ENCODE measurements at regions not wholly inside any gene's neighbourhood (a gene's known extent, or its start where the extent isn't known, plus 50 kb on each side); places are given as distances from the start of the nearest gene placed in this dataset.

- WGBS, 2 donors: 88 to 100% methylated on average over 2 of the region's 2 CpGs
- TF ChIP-seq CTCF (IDR thresholded peaks at IDR 0.05) (no peak), POLR2A (IDR thresholded peaks at IDR 0.05) (no peak)
- H3K9me3 ChIP-seq: no peaks in the 10 kb centered on the region
- no peaks in the 10 kb centered on the region for H3K4me1 ChIP-seq
- DNase-seq: no peak
- H3K36me3 ChIP-seq (ENCODE audit: low read depth, missing control alignments): no peaks in the 10 kb centered on the region
- intact Hi-C loops (cut with DNase I; ENCODE audit: low total_unique reads): no loop called here
- no peak overlapping the region for H3K4me3 ChIP-seq
- H3K27me3 ChIP-seq: no peaks in the 10 kb centered on the region
- no peak overlapping the region for H3K27ac ChIP-seq
These were observed 507.4 kb upstream of the JARID2 start for GRCh38 chr6:14738497-14738896.

DNA sequence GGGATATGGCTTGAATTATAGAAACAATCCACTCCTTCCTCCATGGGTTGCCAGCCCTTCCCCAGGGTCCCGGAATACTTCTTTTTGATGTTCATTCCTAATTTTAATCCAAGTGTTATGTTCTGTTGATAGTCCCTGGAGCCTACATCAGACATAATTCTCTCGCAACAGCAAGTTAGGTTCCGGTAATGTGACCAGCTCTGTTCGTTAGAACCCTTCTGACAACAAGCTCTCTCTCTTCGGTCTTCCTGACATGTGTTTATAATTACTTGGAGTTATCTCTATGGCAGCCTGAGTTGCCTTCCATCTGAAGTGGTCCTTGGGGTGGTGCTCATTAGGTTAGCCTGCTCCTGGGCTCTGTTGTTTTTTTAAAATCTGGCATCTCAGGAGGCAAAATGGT, 506.9 kb upstream of the JARID2 start:
- Histone ChIP-seq H3K9me3 (no peaks in the 10 kb centered on the region), H3K36me3 (ENCODE audit: low read depth, missing control alignments) (no peaks in the 10 kb centered on the region), H3K27ac (no peak overlapping the region), H3K27me3 (no peaks in the 10 kb centered on the region), H3K4me1 (no peaks in the 10 kb centered on the region), H3K4me3 (no peak overlapping the region)
- DNase-seq: no peak
- TF ChIP-seq CTCF (IDR thresholded peaks at IDR 0.05) (no peak), POLR2A (IDR thresholded peaks at IDR 0.05) (no peak)
- 80 to 87% methylated on average over 5 of the region's 5 CpGs for WGBS, 2 donors
- intact Hi-C loops (cut with DNase I; ENCODE audit: low total_unique reads): no loop called here

DNA sequence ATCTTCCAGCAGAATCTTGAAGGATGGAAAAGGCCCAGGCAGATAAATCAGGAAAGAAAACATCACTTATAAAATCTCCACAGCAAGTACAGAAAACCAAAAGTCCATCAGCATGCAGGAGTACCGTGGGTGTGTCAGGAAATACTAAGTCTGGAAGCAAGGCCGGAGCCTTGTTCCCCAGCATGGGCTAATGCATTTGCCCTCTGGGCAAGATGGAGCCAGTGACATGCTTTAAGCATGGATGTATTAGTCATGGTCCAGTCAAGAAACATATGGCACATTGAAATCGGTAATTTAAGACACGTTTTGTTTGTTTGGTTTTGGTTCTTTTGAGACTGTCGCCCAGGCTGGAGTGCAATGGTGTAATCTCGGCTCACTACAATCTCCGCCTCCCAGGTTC, 506.0 kb upstream of the JARID2 start:
- Histone ChIP-seq H3K27ac (no peak overlapping the region), H3K27me3 (no peaks in the 10 kb centered on the region), H3K36me3 (ENCODE audit: low read depth, missing control alignments) (no peaks in the 10 kb centered on the region), H3K4me1 (no peaks in the 10 kb centered on the region), H3K4me3 (no peak overlapping the region), H3K9me3 (no peaks in the 10 kb centered on the region)
- 77 to 81% methylated on average over 7 of the region's 7 CpGs for WGBS, 2 donors
- DNase-seq: no peak
- intact Hi-C loops (cut with DNase I; ENCODE audit: low total_unique reads): no loop called here
- no peak for TF ChIP-seq CTCF (IDR thresholded peaks at IDR 0.05)
- TF ChIP-seq POLR2A (IDR thresholded peaks at IDR 0.05): no peak

DNA sequence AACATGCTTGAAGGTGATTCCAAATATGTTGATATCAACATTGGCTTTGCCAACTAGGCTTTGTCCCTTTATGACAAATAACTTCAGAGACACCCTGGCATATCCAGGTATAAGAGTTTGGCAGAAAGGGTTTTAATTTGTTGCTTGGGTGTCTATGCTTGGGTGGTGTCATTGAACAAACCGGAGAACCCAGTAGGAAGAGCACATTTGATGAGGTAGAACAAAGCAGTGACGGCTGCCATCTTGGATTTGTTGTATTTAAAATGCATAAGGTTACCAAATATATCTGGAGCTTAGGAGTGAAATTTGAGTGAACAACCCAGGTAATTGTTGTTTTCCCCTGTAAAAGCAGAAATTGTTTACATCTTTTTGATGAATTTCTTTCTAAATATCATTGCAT, 503.7 kb upstream of the JARID2 start:
- TF ChIP-seq POLR2A (IDR thresholded peaks at IDR 0.05) (no peak), CTCF (IDR thresholded peaks at IDR 0.05) (no peak)
- intact Hi-C loops (cut with DNase I; ENCODE audit: low total_unique reads): no loop called here

GRCh38 chr6:14742680-14743079, 503.2 kb upstream of the JARID2 start:
- 97 to 99% methylated on average over 5 of the region's 5 CpGs for WGBS, 2 donors

More for the DNA sequence above, 503.7 kb upstream of the JARID2 start:
- Histone ChIP-seq H3K36me3 (ENCODE audit: low read depth, missing control alignments) (no peaks in the 10 kb centered on the region), H3K9me3 (no peaks in the 10 kb centered on the region), H3K27ac (no peak overlapping the region), H3K4me1 (no peaks in the 10 kb centered on the region), H3K4me3 (no peak overlapping the region), H3K27me3 (no peaks in the 10 kb centered on the region)
- 94 to 98% methylated on average over 2 of the region's 2 CpGs for whole genome bisulfite sequencing, 2 donors
- DNase-seq: no peak

More at GRCh38 chr6:14742680-14743079, 503.2 kb upstream of the JARID2 start:
- TF ChIP-seq POLR2A (IDR thresholded peaks at IDR 0.05) (no peak), CTCF (IDR thresholded peaks at IDR 0.05) (no peak)
- H3K27ac ChIP-seq: no peak overlapping the region
- no peaks in the 10 kb centered on the region for H3K27me3 ChIP-seq
- no peaks in the 10 kb centered on the region for H3K9me3 ChIP-seq
- H3K4me1 ChIP-seq: no peaks in the 10 kb centered on the region
- intact Hi-C loops (cut with DNase I; ENCODE audit: low total_unique reads): no loop called here
- H3K36me3 ChIP-seq (ENCODE audit: low read depth, missing control alignments): no peaks in the 10 kb centered on the region
- no peak overlapping the region for H3K4me3 ChIP-seq
- no peak for DNase-seq
